C4-2B (cell line): ENCODE measurements at regions not wholly inside any gene's neighbourhood (a gene's known extent, or its start where the extent isn't known, plus 50 kb on each side); places are given as distances from the start of the nearest gene placed in this dataset.

Experiments
- H3K27ac ChIP-seq: fragments of 450-650 bp; 2 replicates; pipeline ENCODE4 v1.5.1; 2017
- ZFX ChIP-seq: fragments of 450-650 bp; IDR thresholded peaks from 2 replicates; pipeline ENCODE4 v1.6.1; 2017
- TF ChIP-seq, protein P1 (sequence below): fragments of 450-650 bp; conservative IDR thresholded peaks from 2 replicates; pipeline ENCODE4 v1.5.1; 2017; ENCODE audit warnings: mild to moderate bottlenecking

DNA sequence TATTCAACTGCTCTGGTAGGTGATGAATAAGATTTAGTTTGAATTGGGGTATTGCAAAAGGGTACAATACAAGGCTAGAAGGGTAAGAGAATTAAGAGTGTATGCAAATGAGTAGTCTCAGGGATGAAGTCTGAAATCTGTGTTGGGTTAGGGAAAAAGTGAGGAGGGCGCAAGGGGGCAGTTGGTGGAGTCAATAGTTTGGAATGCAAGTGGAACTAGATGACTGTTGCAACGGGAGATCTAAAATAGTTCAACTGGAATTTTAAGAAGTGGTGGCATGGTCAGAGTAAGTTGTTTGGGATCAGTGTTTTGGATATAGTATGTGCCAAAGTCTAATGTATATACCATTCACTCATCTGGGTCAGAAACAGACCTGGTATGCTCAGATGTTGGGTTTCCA is 329.6 kb downstream of the GJA1 start:
- H3K27ac ChIP-seq: no peak overlapping the region
- TF ChIP-seq ZFX: no peak
- TF ChIP-seq, protein P1, sequence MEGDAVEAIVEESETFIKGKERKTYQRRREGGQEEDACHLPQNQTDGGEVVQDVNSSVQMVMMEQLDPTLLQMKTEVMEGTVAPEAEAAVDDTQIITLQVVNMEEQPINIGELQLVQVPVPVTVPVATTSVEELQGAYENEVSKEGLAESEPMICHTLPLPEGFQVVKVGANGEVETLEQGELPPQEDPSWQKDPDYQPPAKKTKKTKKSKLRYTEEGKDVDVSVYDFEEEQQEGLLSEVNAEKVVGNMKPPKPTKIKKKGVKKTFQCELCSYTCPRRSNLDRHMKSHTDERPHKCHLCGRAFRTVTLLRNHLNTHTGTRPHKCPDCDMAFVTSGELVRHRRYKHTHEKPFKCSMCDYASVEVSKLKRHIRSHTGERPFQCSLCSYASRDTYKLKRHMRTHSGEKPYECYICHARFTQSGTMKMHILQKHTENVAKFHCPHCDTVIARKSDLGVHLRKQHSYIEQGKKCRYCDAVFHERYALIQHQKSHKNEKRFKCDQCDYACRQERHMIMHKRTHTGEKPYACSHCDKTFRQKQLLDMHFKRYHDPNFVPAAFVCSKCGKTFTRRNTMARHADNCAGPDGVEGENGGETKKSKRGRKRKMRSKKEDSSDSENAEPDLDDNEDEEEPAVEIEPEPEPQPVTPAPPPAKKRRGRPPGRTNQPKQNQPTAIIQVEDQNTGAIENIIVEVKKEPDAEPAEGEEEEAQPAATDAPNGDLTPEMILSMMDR: no peak

DNA sequence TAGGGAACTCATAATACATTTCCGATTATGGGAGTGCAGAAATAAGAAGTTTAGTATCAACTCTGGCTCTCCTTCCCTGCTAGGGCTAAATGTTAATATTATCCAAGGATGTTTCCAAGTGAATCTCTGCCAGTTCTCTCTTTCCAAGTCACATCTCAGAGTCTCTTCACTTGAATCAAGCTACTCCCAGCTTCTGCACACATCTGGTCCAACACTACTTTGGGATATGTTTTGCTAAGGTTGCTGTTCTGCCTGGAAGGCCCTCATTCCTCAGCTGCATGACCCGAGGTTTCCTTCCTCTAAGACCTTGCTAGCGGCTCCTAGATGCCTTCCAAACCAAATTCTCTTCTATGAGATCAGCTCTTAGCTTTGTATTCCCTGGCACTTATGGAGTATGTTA is 331.8 kb downstream of the GJA1 start:
- no peak for TF ChIP-seq ZFX
- TF ChIP-seq, protein P1: no peak

DNA sequence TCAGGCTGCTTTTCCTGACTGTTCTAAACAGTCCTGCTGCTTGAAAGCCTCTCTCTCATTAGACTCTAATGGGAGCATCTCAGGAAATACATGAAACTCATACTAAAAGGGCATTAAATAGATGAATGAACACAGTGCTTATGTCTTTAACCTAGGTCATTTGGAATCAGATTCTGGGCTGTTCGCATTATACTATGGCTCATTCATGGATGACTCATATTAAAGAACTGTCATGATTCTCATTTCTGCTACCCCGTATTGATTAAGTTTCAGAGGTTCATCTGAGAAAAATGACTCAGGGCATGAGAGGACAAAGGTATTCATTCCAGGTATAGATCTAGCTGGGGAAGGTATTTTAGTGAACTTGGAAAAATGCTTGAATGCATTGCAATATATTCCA is 335.5 kb downstream of the GJA1 start:
- no peak overlapping the region for H3K27ac ChIP-seq
- no peak for TF ChIP-seq ZFX
- TF ChIP-seq, protein P1: no peak

More for the DNA sequence above, 331.8 kb downstream of the GJA1 start:
- H3K27ac ChIP-seq: no peak overlapping the region

DNA sequence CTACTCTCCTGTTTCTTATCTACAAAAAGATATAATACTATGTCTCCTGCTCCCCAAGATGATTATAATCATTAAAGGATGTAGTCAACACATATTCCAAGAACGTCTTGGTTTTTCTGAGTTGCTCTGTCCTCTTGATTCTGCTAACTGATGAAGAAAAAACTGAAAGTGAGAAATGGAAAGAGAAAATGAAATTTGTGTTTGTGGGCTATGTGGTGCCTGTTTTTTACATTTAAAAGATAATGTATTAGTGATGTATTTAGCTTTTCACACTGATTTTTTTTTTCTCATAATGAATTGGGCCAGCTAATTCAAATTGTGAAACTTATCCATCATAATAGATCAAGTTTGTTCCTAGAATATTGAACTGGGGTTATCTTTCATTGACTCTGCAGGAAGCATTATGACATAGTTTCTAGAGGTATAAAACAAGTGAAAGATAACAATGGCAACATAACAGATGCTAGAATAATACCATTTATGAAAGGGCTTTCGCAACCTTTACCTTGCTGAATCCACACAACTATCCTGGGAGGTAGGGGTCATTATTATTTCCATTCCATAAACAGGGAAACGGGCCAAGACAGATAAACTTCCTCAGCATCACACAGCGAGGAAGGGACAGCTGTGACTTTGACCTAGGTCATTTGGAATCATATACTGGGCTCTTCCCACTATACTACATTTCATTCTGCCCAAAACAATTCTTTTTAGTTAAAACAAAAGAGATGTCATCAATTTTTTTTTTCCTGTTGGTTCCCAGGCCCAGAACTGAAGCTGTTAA is 336.7 kb downstream of the GJA1 start:
- TF ChIP-seq, protein P1: no peak
- no peak for TF ChIP-seq ZFX

DNA sequence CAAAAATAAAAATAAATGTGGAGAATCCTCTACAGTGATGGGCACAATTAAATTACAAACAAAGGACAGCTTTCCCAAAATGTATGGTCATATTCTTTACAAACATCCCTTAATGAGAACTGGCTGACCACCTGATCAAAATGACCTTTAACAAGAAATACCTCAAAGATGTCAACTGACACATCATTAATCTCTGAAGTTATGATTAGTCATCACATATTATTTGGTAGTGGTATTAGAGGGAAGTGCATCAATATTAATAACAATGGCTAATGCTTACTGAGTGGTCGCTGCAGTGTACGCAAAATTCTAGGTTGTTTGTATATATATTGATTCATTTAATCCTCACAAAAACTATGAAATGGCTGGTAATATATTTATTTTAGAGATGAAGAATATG is 340.6 kb downstream of the GJA1 start:
- TF ChIP-seq, protein P1: no peak
- no peak for TF ChIP-seq ZFX
- no peak overlapping the region for H3K27ac ChIP-seq

More for the DNA sequence above, 336.7 kb downstream of the GJA1 start:
- no peak overlapping the region for H3K27ac ChIP-seq

DNA sequence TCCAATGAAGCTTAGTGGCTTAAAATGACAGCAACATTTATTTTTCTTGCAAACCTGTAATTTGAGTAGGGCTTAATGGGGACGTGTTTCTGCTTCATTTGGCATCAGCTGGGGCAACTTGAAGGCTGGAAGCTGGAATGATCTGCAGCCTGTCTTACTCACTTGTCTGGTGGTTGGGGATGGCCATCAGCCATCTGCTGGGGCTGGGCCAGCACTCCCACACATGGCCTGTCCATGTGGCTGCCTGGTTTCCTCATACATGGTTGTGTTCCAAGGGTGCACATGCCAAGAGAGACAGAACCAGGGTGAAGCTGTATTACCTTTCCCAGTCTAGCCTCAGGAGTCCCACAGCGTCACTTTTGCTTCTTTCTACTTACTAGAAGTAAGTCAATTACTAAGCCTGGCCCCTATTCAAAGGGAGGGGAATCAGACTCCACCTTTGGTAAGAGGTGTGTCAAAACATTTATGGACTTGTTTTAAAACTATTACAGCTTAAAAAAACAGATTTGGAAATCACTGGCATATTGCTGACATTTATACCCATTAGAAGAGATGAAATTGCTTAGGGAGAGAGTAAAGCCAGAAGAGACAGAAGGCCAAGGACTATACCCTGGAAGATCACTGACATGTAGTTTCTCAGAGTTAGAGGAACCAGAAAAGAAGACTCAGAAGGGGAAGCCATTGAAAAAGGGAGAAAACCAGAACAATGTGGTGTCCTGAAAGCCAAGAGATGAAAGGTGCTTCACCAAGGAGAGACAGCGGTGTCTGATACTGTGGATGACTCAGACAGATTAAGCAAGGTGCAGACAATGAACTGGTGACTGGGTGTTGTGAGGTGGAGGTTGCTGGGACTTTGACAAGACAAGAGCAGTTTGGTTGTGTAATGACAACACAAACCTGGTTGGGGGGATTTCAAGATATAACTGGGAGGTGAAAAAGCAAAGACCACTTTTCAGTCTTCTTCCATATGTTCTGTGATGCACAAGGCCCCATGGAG is 345.2 kb downstream of the GJA1 start:
- no peak overlapping the region for H3K27ac ChIP-seq
- no peak for TF ChIP-seq ZFX
- TF ChIP-seq, protein P1: no peak
